ENCODE measurements at regions not wholly inside any gene's neighbourhood (a gene's known extent, or its start where the extent isn't known, plus 50 kb on each side); places are given as distances from the start of the nearest gene placed in this dataset.

GRCh38 chr3:34365231-34365630, 566.8 kb downstream of the PDCD6IP start:
- TF ChIP-seq CTCF (IDR thresholded peaks at IDR 0.05) (no peak), POLR2A (IDR thresholded peaks at IDR 0.05) (no peak)
